ENCODE measurements at regions not wholly inside any gene's neighbourhood (a gene's known extent, or its start where the extent isn't known, plus 50 kb on each side); places are given as distances from the start of the nearest gene placed in this dataset.

DNA sequence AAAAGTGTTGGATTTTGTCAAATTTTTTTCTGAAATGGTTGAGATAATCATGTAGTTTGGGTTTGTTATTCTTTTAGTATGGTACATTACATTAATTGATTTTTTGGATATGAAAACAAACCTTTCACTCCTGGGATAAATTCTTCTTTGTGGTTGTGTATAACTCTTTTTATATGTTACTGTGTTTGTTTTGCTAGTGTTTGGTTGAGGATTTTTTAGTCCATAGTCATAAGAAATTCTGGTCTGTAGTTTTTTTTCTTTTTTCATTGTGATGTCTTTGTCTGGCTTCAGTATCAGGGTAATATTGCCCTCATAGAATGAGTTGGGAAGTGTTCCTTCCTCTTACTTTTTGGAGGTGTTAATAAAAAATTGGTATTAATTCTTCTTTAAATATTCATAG is 122.2 kb upstream of the ATXN1 start:
- no peak for TF ChIP-seq POLR2A (IDR thresholded peaks at IDR 0.05; ENCODE audit: low read depth, low read length)
- TF ChIP-seq, protein P1, sequence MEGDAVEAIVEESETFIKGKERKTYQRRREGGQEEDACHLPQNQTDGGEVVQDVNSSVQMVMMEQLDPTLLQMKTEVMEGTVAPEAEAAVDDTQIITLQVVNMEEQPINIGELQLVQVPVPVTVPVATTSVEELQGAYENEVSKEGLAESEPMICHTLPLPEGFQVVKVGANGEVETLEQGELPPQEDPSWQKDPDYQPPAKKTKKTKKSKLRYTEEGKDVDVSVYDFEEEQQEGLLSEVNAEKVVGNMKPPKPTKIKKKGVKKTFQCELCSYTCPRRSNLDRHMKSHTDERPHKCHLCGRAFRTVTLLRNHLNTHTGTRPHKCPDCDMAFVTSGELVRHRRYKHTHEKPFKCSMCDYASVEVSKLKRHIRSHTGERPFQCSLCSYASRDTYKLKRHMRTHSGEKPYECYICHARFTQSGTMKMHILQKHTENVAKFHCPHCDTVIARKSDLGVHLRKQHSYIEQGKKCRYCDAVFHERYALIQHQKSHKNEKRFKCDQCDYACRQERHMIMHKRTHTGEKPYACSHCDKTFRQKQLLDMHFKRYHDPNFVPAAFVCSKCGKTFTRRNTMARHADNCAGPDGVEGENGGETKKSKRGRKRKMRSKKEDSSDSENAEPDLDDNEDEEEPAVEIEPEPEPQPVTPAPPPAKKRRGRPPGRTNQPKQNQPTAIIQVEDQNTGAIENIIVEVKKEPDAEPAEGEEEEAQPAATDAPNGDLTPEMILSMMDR (conservative IDR thresholded peaks at IDR 0.05; ENCODE audit: low read depth, low read length), result no peak
- no peak for TF ChIP-seq RAD21 (IDR thresholded peaks at IDR 0.05; ENCODE audit: low read length)
- no peak for TF ChIP-seq FOS (IDR thresholded peaks at IDR 0.05; ENCODE audit: low read depth, low read length)
- TF ChIP-seq, protein P2, sequence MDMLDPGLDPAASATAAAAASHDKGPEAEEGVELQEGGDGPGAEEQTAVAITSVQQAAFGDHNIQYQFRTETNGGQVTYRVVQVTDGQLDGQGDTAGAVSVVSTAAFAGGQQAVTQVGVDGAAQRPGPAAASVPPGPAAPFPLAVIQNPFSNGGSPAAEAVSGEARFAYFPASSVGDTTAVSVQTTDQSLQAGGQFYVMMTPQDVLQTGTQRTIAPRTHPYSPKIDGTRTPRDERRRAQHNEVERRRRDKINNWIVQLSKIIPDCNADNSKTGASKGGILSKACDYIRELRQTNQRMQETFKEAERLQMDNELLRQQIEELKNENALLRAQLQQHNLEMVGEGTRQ (IDR thresholded peaks at IDR 0.05; ENCODE audit: low read depth, low read length), result no peak
- no peak for TF ChIP-seq RFX5 (IDR thresholded peaks at IDR 0.05; ENCODE audit: low read depth, low read length)
